ENCODE measurements at regions not wholly inside any gene's neighbourhood (a gene's known extent, or its start where the extent isn't known, plus 50 kb on each side); places are given as distances from the start of the nearest gene placed in this dataset.

GRCh38 chr10:4450169-4450568 lies 375.8 kb upstream of the AKR1E2 start:
- Mint-ChIP-seq H3K27me3 (ENCODE audit: low read depth) (peaks cover 12% of the 10 kb centered on the region), H3K36me3 (ENCODE audit: low read depth) (peaks cover 1% of the 10 kb centered on the region), H3K4me3 (no peak overlapping the region), H3K9me3 (peaks cover under 1% of the 10 kb centered on the region), H3K4me1 (ENCODE audit: low read depth) (peaks cover 9% of the 10 kb centered on the region), H3K27ac (no peak overlapping the region)
- no peak for DNase-seq
- CTCF ChIA-PET: no interaction called here
- intact Hi-C loops (cut with micrococcal nuclease): no loop called here

GRCh38 chr10:4448030-4448429 lies 378.0 kb upstream of the AKR1E2 start:
- CTCF ChIA-PET: no interaction called here
- Mint-ChIP-seq H3K27ac (no peak overlapping the region), H3K27me3 (ENCODE audit: low read depth) (peaks cover 9% of the 10 kb centered on the region), H3K4me1 (ENCODE audit: low read depth) (peaks cover 9% of the 10 kb centered on the region), H3K36me3 (ENCODE audit: low read depth) (peaks cover 4% of the 10 kb centered on the region), H3K4me3 (no peak overlapping the region), H3K9me3 (peaks cover 11% of the 10 kb centered on the region)
- no peak for DNase-seq
- intact Hi-C loops (cut with micrococcal nuclease): no loop called here

- H3K36me3 Mint-ChIP-seq (ENCODE audit: low read depth): peaks cover 5% of the 10 kb centered on the region
- H3K4me1 Mint-ChIP-seq (ENCODE audit: low read depth): no peaks in the 10 kb centered on the region
- no peak overlapping the region for H3K4me3 Mint-ChIP-seq
- H3K27ac Mint-ChIP-seq: no peak overlapping the region
- H3K27me3 Mint-ChIP-seq (ENCODE audit: low read depth): peaks cover 5% of the 10 kb centered on the region
- DNase-seq: no peak
- H3K9me3 Mint-ChIP-seq: peaks cover 18% of the 10 kb centered on the region
- CTCF ChIA-PET: no interaction called here
- intact Hi-C loops (cut with micrococcal nuclease): no loop called here
Observed at GRCh38 chr10:4443419-4443818, 382.6 kb upstream of the AKR1E2 start.

- no peak for DNase-seq
- peaks cover 18% of the 10 kb centered on the region for H3K9me3 Mint-ChIP-seq
- no peak overlapping the region for H3K27ac Mint-ChIP-seq
- H3K36me3 Mint-ChIP-seq (ENCODE audit: low read depth): peaks cover 5% of the 10 kb centered on the region
- H3K4me1 Mint-ChIP-seq (ENCODE audit: low read depth): no peaks in the 10 kb centered on the region
- no peak overlapping the region for H3K4me3 Mint-ChIP-seq
- peaks cover 5% of the 10 kb centered on the region for H3K27me3 Mint-ChIP-seq (ENCODE audit: low read depth)
- intact Hi-C loops (cut with micrococcal nuclease): no loop called here
- CTCF ChIA-PET: no interaction called here
Observed at GRCh38 chr10:4442296-4442695, 383.7 kb upstream of the AKR1E2 start.

GRCh38 chr10:4440260-4440659 lies 385.7 kb upstream of the AKR1E2 start:
- no peaks in the 10 kb centered on the region for H3K4me1 Mint-ChIP-seq (ENCODE audit: low read depth)
- peaks cover 18% of the 10 kb centered on the region for H3K9me3 Mint-ChIP-seq
- peaks cover 2% of the 10 kb centered on the region for H3K27me3 Mint-ChIP-seq (ENCODE audit: low read depth)
- DNase-seq: no peak
- intact Hi-C loops (cut with micrococcal nuclease): no loop called here
- no peak overlapping the region for H3K4me3 Mint-ChIP-seq
- H3K27ac Mint-ChIP-seq: no peak overlapping the region
- peaks cover 4% of the 10 kb centered on the region for H3K36me3 Mint-ChIP-seq (ENCODE audit: low read depth)
- CTCF ChIA-PET: interaction anchor here (0.6 kb wide), 1 partner anchor 14 kb away, joined by 3 read pairs; no protein-coding TSS in a partner anchor

- no peaks in the 10 kb centered on the region for H3K36me3 Mint-ChIP-seq (ENCODE audit: low read depth)
- intact Hi-C loops (cut with micrococcal nuclease): no loop called here
- H3K4me3 Mint-ChIP-seq: no peak overlapping the region
- no peak overlapping the region for H3K27ac Mint-ChIP-seq
- CTCF ChIA-PET: interaction anchor here (0.7 kb wide), 1 partner anchor 1180 kb away, joined by 6 read pairs; no protein-coding TSS in a partner anchor
- no peaks in the 10 kb centered on the region for H3K4me1 Mint-ChIP-seq (ENCODE audit: low read depth)
- peaks cover 6% of the 10 kb centered on the region for H3K9me3 Mint-ChIP-seq
- no peak for DNase-seq
- H3K27me3 Mint-ChIP-seq (ENCODE audit: low read depth): peaks cover 2% of the 10 kb centered on the region
Observed at GRCh38 chr10:4437791-4438190, 388.2 kb upstream of the AKR1E2 start.

GRCh38 chr10:4437061-4437460 lies 388.9 kb upstream of the AKR1E2 start:
- Mint-ChIP-seq H3K36me3 (ENCODE audit: low read depth) (no peaks in the 10 kb centered on the region), H3K27me3 (ENCODE audit: low read depth) (peaks cover 2% of the 10 kb centered on the region), H3K4me3 (no peak overlapping the region), H3K27ac (no peak overlapping the region), H3K4me1 (ENCODE audit: low read depth) (no peaks in the 10 kb centered on the region), H3K9me3 (peaks cover 1% of the 10 kb centered on the region)
- intact Hi-C loops (cut with micrococcal nuclease): no loop called here
- DNase-seq: no peak
- CTCF ChIA-PET: no interaction called here

GRCh38 chr10:4436103-4436502 lies 389.9 kb upstream of the AKR1E2 start:
- Mint-ChIP-seq H3K36me3 (ENCODE audit: low read depth) (no peaks in the 10 kb centered on the region), H3K27ac (no peak overlapping the region), H3K4me3 (no peak overlapping the region), H3K9me3 (no peaks in the 10 kb centered on the region), H3K4me1 (ENCODE audit: low read depth) (no peaks in the 10 kb centered on the region), H3K27me3 (ENCODE audit: low read depth) (peaks cover 2% of the 10 kb centered on the region)
- intact Hi-C loops (cut with micrococcal nuclease): no loop called here
- no peak for DNase-seq
- CTCF ChIA-PET: interaction anchor here (0.7 kb wide), 1 partner anchor 267 kb away, joined by 3 read pairs; no protein-coding TSS in a partner anchor

GRCh38 chr10:4434516-4435071 lies 391.4 kb upstream of the AKR1E2 start:
- intact Hi-C loops (cut with micrococcal nuclease): no loop called here
- no peaks in the 10 kb centered on the region for H3K36me3 Mint-ChIP-seq (ENCODE audit: low read depth)
- H3K27me3 Mint-ChIP-seq (ENCODE audit: low read depth): peaks cover 2% of the 10 kb centered on the region
- H3K9me3 Mint-ChIP-seq: no peaks in the 10 kb centered on the region
- H3K27ac Mint-ChIP-seq: no peak overlapping the region
- H3K4me3 Mint-ChIP-seq: no peak overlapping the region
- no peaks in the 10 kb centered on the region for H3K4me1 Mint-ChIP-seq (ENCODE audit: low read depth)
- CTCF ChIA-PET: no interaction called here
- DNase-seq: no peak

GRCh38 chr10:4434105-4434504 lies 391.9 kb upstream of the AKR1E2 start:
- H3K9me3 Mint-ChIP-seq: no peaks in the 10 kb centered on the region

GRCh38 chr10:4431114-4431863 lies 394.7 kb upstream of the AKR1E2 start:
- DNase-seq: no peak
- Mint-ChIP-seq H3K27ac (no peak overlapping the region), H3K9me3 (no peaks in the 10 kb centered on the region), H3K4me1 (ENCODE audit: low read depth) (no peaks in the 10 kb centered on the region), H3K4me3 (no peak overlapping the region), H3K27me3 (ENCODE audit: low read depth) (no peaks in the 10 kb centered on the region), H3K36me3 (ENCODE audit: low read depth) (no peaks in the 10 kb centered on the region)
- CTCF ChIA-PET: interaction anchor here (0.6 kb wide), 1 partner anchor 335 kb away, joined by 3 read pairs; no protein-coding TSS in a partner anchor
- intact Hi-C loops (cut with micrococcal nuclease): no loop called here

More at GRCh38 chr10:4434105-4434504, 391.9 kb upstream of the AKR1E2 start:
- H3K4me3 Mint-ChIP-seq: no peak overlapping the region
- H3K27ac Mint-ChIP-seq: no peak overlapping the region
- no peak for DNase-seq
- intact Hi-C loops (cut with micrococcal nuclease): no loop called here
- no peaks in the 10 kb centered on the region for H3K36me3 Mint-ChIP-seq (ENCODE audit: low read depth)
- CTCF ChIA-PET: no interaction called here
- no peaks in the 10 kb centered on the region for H3K4me1 Mint-ChIP-seq (ENCODE audit: low read depth)
- H3K27me3 Mint-ChIP-seq (ENCODE audit: low read depth): peaks cover under 1% of the 10 kb centered on the region

GRCh38 chr10:4429571-4429970 lies 396.4 kb upstream of the AKR1E2 start:
- Mint-ChIP-seq H3K4me1 (ENCODE audit: low read depth) (no peaks in the 10 kb centered on the region), H3K4me3 (no peak overlapping the region), H3K9me3 (no peaks in the 10 kb centered on the region), H3K27me3 (ENCODE audit: low read depth) (no peaks in the 10 kb centered on the region), H3K36me3 (ENCODE audit: low read depth) (no peaks in the 10 kb centered on the region), H3K27ac (no peak overlapping the region)
- intact Hi-C loops (cut with micrococcal nuclease): no loop called here
- CTCF ChIA-PET: no interaction called here
- DNase-seq: no peak

GRCh38 chr10:4427532-4427931 lies 398.5 kb upstream of the AKR1E2 start:
- Mint-ChIP-seq H3K27ac (no peak overlapping the region), H3K27me3 (ENCODE audit: low read depth) (no peaks in the 10 kb centered on the region), H3K9me3 (no peaks in the 10 kb centered on the region), H3K36me3 (ENCODE audit: low read depth) (no peaks in the 10 kb centered on the region), H3K4me3 (no peak overlapping the region), H3K4me1 (ENCODE audit: low read depth) (no peaks in the 10 kb centered on the region)
- CTCF ChIA-PET: no interaction called here
- no peak for DNase-seq
- intact Hi-C loops (cut with micrococcal nuclease): no loop called here

Data from activated naive CD4-positive, alpha-beta T cell treated with anti-CD3 and anti-CD28 coated beads for 36 hours (primary cell).